ENCODE measurements at regions not wholly inside any gene's neighbourhood (a gene's known extent, or its start where the extent isn't known, plus 50 kb on each side); places are given as distances from the start of the nearest gene placed in this dataset.

DNA sequence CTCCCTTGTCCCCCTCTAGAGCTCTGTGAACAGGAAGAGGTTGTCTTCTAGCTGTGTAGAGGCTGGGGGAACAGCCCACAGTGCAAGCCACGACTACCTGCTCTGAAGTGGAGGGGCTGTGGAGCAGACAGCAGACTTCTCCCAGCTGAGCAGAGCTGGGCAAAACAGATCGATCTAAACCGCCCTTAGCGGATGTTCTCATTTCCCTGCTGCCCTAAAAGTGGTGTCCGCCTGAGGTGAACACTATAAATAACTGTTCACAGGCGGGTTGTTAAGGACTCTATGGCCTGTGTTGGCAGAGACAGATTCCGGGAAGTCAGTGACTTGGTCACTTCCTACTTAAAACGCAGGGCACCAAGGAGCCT lies 203.2 kb downstream of the RHOU start:
- TF ChIP-seq, protein P1, sequence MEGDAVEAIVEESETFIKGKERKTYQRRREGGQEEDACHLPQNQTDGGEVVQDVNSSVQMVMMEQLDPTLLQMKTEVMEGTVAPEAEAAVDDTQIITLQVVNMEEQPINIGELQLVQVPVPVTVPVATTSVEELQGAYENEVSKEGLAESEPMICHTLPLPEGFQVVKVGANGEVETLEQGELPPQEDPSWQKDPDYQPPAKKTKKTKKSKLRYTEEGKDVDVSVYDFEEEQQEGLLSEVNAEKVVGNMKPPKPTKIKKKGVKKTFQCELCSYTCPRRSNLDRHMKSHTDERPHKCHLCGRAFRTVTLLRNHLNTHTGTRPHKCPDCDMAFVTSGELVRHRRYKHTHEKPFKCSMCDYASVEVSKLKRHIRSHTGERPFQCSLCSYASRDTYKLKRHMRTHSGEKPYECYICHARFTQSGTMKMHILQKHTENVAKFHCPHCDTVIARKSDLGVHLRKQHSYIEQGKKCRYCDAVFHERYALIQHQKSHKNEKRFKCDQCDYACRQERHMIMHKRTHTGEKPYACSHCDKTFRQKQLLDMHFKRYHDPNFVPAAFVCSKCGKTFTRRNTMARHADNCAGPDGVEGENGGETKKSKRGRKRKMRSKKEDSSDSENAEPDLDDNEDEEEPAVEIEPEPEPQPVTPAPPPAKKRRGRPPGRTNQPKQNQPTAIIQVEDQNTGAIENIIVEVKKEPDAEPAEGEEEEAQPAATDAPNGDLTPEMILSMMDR (IDR thresholded peaks at IDR 0.05): no peak

DNA sequence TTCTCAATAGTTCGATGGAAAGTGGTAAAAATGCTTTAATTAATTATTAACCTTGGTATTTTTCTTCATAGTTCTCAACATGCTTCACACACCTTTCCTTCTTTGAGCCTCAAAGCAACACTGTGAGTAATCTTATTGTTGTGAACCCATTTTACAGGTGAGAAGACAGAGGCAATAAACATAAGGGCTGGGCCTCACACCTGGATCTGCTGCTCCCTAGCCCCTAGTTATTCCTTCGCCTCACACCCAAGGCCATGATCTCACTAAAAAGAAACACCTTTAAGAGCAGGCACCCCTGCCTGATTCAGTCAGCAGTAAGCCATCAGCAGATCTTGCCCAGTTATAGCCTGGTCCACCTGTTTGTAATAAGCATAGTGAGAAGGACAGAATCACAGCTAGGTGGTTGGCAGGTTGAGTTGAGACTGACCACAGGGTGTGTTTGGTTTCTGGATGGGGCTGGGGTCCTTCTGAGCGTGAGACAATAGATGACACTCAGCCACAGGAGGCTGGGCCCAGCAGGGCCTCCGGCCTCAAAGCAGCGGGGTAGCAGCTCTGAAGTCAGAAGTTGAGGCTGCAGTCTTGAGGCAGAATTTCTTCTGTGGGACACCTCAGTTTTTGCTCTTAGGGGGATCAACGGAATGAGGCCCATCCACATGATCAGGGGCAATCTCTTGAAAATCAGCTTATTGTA lies 203.9 kb downstream of the RHOU start:
- TF ChIP-seq, protein P1 (IDR thresholded peaks at IDR 0.05): no peak

DNA sequence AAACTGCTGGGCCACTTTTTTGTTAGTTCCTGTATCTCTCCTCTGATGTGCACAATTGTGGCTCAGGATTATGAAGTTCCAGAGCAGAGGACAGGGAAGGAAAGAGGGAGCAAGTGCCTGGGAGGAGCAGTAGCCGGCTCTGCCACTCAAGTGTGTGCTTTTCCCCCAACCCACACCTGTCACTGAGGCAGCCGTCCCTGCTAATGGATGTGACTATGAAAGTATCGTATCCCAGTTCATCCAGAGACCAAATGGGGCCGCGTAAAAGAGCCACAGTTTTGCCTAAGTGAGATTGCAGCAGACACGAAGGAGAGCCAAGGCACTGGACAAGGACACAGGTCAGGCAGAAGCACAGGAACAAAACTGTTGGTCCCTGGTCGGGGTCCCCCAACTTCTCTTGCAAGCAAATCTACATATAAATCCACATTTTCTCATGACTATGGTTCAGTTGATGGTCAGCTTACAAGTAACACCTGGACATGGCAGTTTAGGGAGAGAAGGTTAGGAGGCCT lies 204.7 kb downstream of the RHOU start:
- TF ChIP-seq, protein P1 (IDR thresholded peaks at IDR 0.05): no peak

DNA sequence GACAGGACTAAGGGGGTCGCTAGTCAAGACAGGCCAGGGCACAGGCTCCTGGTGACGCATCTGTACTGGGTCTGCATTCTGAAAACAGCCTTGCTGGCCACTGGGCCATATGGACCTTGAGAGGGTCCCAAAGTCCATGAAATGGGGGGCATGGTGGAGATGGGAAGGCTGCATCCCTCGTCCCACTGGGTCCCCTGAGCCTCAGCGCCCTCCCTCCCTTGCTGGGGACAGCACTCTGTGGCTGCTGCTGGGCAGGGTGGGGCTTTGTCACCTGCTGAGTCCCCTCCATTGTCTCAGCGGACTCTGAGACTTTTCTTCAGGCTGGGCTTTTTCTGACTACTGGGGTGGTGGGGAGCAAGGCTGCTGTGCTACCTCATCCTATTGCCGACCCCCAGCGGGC lies 205.2 kb downstream of the RHOU start:
- TF ChIP-seq, protein P1 (IDR thresholded peaks at IDR 0.05): no peak

DNA sequence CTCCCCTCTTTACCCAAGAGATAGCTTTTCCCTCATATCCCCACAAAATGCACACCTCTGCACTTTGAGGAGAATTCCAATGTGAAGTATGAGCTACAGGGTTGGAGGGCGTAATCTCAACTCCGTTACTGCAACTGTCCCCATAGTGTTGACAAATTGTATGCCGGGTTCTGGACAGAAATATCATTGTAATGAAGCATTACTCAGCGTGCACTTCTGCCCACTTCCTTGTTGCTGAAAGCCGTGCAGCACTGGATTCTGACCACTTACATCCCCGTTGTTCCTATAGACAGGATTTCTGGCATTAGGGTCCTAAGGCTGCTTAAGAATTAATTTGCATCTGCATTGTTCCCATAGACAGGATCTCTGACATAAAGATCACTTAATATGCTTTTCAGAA lies 205.6 kb downstream of the RHOU start:
- TF ChIP-seq, protein P1 (IDR thresholded peaks at IDR 0.05): no peak

DNA sequence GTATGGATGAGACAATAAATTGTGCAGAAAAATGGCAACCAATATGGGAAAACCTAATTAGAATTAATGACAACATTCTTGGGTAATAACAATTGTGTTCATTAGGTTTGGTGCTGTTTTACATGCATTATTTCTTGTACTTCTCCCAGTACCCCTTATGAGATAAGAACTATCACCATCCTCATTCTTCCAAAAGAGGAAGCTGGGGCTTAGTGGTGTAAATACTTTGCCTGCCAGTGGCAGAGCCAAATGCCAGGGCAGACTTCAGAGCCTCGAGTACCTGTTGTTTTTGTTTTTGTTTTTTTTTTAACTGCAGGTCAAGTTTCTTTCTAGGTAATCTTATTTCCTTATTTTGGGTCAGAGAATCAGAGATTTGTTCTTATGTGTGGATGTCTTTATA lies 206.4 kb downstream of the RHOU start:
- TF ChIP-seq, protein P1 (IDR thresholded peaks at IDR 0.05): no peak

DNA sequence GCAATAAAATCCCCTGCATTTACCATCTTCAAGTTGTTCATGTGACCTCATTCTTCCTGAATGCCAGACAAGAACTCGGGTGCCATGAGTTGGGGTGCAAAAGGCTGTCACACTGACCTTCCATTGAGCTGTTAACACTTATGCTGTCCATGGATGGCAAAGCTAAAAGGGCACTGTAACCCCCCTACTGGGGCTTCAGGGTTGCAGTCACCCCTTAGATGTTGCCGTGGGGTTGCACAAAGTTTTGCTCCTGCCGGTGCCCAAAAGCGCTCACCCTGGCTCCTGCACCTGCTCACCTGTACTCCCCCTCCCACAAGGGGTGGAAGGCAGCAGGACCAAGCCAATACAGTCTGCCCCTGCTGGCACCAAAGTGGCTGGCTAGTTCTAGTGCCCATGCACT lies 208.2 kb downstream of the RHOU start:
- TF ChIP-seq, protein P1 (IDR thresholded peaks at IDR 0.05): no peak

DNA sequence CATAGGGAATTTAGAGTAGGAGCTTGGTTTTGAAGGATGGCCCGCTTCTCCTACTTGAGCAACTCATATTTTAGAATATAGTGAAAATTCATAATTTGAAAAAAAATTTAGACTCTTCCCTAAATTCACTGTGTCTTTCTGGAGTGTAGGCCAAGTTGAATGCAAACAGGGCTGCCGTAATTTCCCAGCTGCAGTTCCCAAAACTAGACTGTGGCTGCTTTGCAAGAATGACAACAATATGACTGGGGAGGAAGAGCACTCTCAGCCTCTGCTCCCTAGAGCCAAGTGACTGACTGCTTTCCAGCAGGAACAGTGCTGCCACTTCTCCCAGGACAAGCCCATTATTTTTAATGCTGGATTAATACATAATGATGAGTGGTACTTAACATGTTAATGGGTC lies 209.0 kb downstream of the RHOU start:
- TF ChIP-seq, protein P1 (IDR thresholded peaks at IDR 0.05): no peak
